ENCODE measurements at regions not wholly inside any gene's neighbourhood (a gene's known extent, or its start where the extent isn't known, plus 50 kb on each side); places are given as distances from the start of the nearest gene placed in this dataset.

DNA sequence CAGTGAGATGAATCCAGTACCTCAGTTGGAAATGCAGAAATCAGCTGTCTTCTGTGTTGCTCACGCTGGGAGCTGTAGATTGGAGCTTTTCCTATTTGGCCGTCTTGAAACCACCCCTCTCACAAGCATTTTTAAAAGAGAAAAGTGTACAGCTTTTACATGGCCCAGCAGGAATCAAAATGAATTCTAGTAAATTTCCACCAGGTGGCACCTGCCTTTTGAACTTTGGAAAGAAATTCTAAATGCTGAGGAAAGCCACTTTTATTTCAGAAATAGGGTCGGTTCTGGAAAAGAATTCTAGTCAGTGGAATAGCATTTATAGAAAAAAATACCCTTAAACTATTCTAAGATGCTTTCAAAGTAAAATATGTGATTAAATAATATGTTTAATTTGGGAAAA, 647.8 kb downstream of the CD109 start:
- TF ChIP-seq, protein P1, sequence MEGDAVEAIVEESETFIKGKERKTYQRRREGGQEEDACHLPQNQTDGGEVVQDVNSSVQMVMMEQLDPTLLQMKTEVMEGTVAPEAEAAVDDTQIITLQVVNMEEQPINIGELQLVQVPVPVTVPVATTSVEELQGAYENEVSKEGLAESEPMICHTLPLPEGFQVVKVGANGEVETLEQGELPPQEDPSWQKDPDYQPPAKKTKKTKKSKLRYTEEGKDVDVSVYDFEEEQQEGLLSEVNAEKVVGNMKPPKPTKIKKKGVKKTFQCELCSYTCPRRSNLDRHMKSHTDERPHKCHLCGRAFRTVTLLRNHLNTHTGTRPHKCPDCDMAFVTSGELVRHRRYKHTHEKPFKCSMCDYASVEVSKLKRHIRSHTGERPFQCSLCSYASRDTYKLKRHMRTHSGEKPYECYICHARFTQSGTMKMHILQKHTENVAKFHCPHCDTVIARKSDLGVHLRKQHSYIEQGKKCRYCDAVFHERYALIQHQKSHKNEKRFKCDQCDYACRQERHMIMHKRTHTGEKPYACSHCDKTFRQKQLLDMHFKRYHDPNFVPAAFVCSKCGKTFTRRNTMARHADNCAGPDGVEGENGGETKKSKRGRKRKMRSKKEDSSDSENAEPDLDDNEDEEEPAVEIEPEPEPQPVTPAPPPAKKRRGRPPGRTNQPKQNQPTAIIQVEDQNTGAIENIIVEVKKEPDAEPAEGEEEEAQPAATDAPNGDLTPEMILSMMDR (IDR thresholded peaks at IDR 0.05) = no peak
- TF ChIP-seq POLR2A (IDR thresholded peaks at IDR 0.05) = no peak
